Right kidney (tissue), 1 donor: ENCODE measurements at regions not wholly inside any gene's neighbourhood (a gene's known extent, or its start where the extent isn't known, plus 50 kb on each side); places are given as distances from the start of the nearest gene placed in this dataset.

ENCODE experiments used
- DNase-seq: peaks from one replicate; pipeline ENCODE4 v3.0.0-alpha.2; 2016

- no peak for DNase-seq
Measured at GRCh38 chr3:167895178-167895577, 159.7 kb downstream of the SERPINI1 start.

GRCh38 chr3:167892205-167892604 lies 156.7 kb downstream of the SERPINI1 start:
- DNase-seq = no peak

GRCh38 chr3:167887096-167887495 lies 151.6 kb downstream of the SERPINI1 start:
- no peak for DNase-seq

- no peak for DNase-seq
Measured at GRCh38 chr3:167886690-167887089, 151.2 kb downstream of the SERPINI1 start.

- DNase-seq = no peak
Measured at GRCh38 chr3:167885277-167885676, 149.8 kb downstream of the SERPINI1 start.

GRCh38 chr3:167884481-167884880 lies 149.0 kb downstream of the SERPINI1 start:
- no peak for DNase-seq

- no peak for DNase-seq
Measured at GRCh38 chr3:167883452-167883851, 147.9 kb downstream of the SERPINI1 start.

GRCh38 chr3:167882057-167882667 lies 146.6 kb downstream of the SERPINI1 start:
- no peak for DNase-seq

GRCh38 chr3:167880183-167880582 lies 144.7 kb downstream of the SERPINI1 start:
- DNase-seq = no peak

- DNase-seq = no peak
Measured at GRCh38 chr3:167876620-167877281, 141.2 kb downstream of the SERPINI1 start.
